ENCODE measurements at regions not wholly inside any gene's neighbourhood (a gene's known extent, or its start where the extent isn't known, plus 50 kb on each side); places are given as distances from the start of the nearest gene placed in this dataset.

GRCh38 chr17:72305472-72305871, 184.7 kb downstream of the SOX9 start:
- Mint-ChIP-seq H3K36me3 (ENCODE audit: low read depth) (no peaks in the 10 kb centered on the region), H3K27me3 (ENCODE audit: low read depth) (no peaks in the 10 kb centered on the region), H3K4me1 (ENCODE audit: low read depth) (no peaks in the 10 kb centered on the region), H3K4me3 (no peak overlapping the region), H3K9me3 (no peaks in the 10 kb centered on the region), H3K27ac (no peak overlapping the region)
- DNase-seq (ENCODE audit: low spot score): no peak

DNA sequence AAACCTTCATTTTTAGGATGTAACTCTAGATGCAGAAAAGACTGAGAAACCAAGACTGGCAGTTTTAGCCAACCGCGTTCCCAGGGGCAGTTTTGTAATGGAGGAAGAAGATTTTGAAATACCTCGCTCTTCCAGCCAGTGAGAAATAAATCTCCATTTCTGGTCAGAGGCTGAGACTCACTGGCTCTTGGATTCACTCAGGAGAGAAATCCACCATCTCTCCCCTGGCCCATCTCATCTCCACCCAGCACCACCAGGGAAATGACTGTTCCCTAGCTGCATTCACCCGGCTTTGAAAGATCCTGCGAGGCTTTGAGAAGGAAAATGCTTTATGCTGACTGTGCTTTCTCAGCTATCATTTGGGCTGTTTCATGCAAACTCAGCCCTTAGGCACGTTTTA, 185.2 kb downstream of the SOX9 start:
- Mint-ChIP-seq H3K27me3 (ENCODE audit: low read depth) (no peaks in the 10 kb centered on the region), H3K4me3 (no peak overlapping the region), H3K36me3 (ENCODE audit: low read depth) (no peaks in the 10 kb centered on the region), H3K27ac (no peak overlapping the region), H3K4me1 (ENCODE audit: low read depth) (no peaks in the 10 kb centered on the region), H3K9me3 (no peaks in the 10 kb centered on the region)
- DNase-seq (ENCODE audit: low spot score): no peak

- H3K4me1 Mint-ChIP-seq (ENCODE audit: low read depth): no peaks in the 10 kb centered on the region
- no peak overlapping the region for H3K27ac Mint-ChIP-seq
- no peaks in the 10 kb centered on the region for H3K9me3 Mint-ChIP-seq
- no peaks in the 10 kb centered on the region for H3K36me3 Mint-ChIP-seq (ENCODE audit: low read depth)
- no peak for DNase-seq (ENCODE audit: low spot score)
- H3K27me3 Mint-ChIP-seq (ENCODE audit: low read depth): no peaks in the 10 kb centered on the region
- H3K4me3 Mint-ChIP-seq: no peak overlapping the region
These were observed 187.0 kb downstream of the SOX9 start for GRCh38 chr17:72307836-72308235.

DNA sequence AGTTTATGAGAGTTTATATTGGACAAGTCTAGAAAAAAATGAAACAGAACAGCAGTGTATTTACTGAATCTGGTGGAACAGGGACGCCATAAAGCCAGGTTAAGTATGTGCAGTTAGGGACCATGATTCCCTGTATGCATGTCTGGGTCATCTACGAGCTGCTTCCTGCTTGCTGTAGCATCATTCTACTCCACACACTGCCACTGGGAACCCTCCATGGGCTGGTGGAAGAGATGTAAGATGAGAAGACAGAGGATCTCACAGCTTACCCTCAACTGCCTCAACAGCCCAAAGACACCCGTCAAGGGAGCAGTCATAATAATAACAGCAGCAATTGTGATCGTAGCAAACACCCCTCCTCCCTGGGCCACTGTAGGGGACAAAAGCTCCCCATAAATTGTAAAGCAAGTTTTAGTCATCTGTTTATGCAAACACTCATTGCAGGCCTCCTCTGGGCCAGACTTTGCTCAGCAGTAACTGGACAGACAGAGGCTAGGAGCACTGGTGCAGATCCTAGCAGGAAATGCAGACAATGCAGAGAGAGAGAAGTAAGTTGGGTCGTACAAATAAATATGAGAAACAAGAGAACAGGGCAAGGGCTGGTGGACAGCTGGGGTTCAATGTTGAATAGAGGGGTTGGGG, 188.0 kb downstream of the SOX9 start:
- H3K4me3 Mint-ChIP-seq: no peak overlapping the region
- H3K9me3 Mint-ChIP-seq: no peaks in the 10 kb centered on the region
- no peak overlapping the region for H3K27ac Mint-ChIP-seq

DNA sequence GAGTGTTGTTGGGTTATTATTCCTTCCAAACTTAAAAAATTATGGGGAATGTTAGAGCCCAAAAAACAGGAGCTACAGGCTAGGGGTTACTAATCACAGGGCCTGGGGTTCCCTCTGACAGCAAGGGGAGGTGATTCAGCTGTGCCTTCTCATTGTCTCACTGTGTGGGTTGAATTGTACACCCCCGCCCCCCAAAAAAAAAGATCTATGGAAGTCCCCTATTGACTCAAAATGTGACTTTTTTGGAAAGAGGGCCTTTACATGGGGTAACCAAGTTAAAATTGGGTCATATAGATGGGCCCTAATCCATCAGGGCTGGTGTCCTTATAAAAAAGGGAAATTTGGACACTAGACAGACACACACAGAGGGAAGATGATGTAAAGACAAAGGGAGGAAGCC, 190.2 kb downstream of the SOX9 start:
- no peaks in the 10 kb centered on the region for H3K4me1 Mint-ChIP-seq (ENCODE audit: low read depth)
- no peaks in the 10 kb centered on the region for H3K9me3 Mint-ChIP-seq
- H3K27me3 Mint-ChIP-seq (ENCODE audit: low read depth): no peaks in the 10 kb centered on the region
- no peak for DNase-seq (ENCODE audit: low spot score)
- H3K27ac Mint-ChIP-seq: no peak overlapping the region
- H3K36me3 Mint-ChIP-seq (ENCODE audit: low read depth): no peaks in the 10 kb centered on the region
- H3K4me3 Mint-ChIP-seq: no peak overlapping the region

More for the DNA sequence above, 188.0 kb downstream of the SOX9 start:
- Mint-ChIP-seq H3K27me3 (ENCODE audit: low read depth) (no peaks in the 10 kb centered on the region), H3K4me1 (ENCODE audit: low read depth) (no peaks in the 10 kb centered on the region), H3K36me3 (ENCODE audit: low read depth) (no peaks in the 10 kb centered on the region)
- no peak for DNase-seq (ENCODE audit: low spot score)

DNA sequence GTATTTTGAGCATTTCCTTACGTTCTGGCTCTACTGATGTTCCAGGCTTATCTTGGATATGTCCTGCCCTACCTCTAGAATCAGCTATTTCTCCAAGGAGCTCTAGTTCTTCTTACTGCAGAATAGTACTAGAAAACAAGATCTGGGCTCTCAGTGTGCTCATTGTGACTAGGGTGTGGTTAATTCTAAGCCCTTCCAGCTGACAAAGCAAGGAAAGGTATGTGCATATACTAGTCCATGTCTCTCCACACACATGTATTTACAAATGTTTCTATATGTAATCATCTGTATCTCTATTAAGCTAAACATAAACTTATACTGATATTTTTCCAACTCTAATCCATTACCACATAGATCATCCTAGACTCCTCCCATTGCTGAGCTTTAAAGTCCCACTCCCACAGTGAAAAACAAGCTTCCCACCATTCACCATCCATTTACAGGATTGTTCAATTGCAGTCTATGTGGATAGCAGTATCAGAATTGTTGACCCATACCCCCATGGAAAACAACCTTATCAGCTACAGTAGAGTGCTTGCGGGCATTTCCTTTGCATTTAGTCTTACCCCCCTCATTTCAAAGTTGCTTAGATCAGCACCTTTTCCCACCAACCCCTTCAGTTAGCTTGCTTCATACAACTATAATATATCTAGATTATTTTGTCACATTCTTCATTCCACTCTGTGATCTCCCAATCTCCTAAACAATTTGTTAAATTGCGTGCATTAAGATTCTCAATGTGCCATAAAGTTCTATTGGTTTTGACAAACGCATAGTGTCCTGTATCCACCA, 194.5 kb downstream of the SOX9 start:
- Mint-ChIP-seq H3K27ac (no peak overlapping the region), H3K4me3 (no peak overlapping the region), H3K27me3 (ENCODE audit: low read depth) (no peaks in the 10 kb centered on the region), H3K9me3 (no peaks in the 10 kb centered on the region), H3K36me3 (ENCODE audit: low read depth) (no peaks in the 10 kb centered on the region), H3K4me1 (ENCODE audit: low read depth) (no peaks in the 10 kb centered on the region)
- no peak for DNase-seq (ENCODE audit: low spot score)

- no peak for DNase-seq (ENCODE audit: low spot score)
- H3K27me3 Mint-ChIP-seq (ENCODE audit: low read depth): no peaks in the 10 kb centered on the region
- H3K27ac Mint-ChIP-seq: no peak overlapping the region
- no peaks in the 10 kb centered on the region for H3K9me3 Mint-ChIP-seq
- H3K4me1 Mint-ChIP-seq (ENCODE audit: low read depth): no peaks in the 10 kb centered on the region
- H3K36me3 Mint-ChIP-seq (ENCODE audit: low read depth): no peaks in the 10 kb centered on the region
- no peak overlapping the region for H3K4me3 Mint-ChIP-seq
These were observed 197.3 kb downstream of the SOX9 start for GRCh38 chr17:72318131-72318530.

- Mint-ChIP-seq H3K27ac (no peak overlapping the region), H3K4me1 (ENCODE audit: low read depth) (no peaks in the 10 kb centered on the region), H3K27me3 (ENCODE audit: low read depth) (no peaks in the 10 kb centered on the region), H3K9me3 (no peaks in the 10 kb centered on the region), H3K4me3 (no peak overlapping the region), H3K36me3 (ENCODE audit: low read depth) (no peaks in the 10 kb centered on the region)
- DNase-seq (ENCODE audit: low spot score): no peak
These were observed 201.1 kb downstream of the SOX9 start for GRCh38 chr17:72321896-72322295.

GRCh38 chr17:72332367-72332766, 211.5 kb downstream of the SOX9 start:
- Mint-ChIP-seq H3K9me3 (no peaks in the 10 kb centered on the region), H3K27me3 (ENCODE audit: low read depth) (no peaks in the 10 kb centered on the region), H3K4me3 (no peak overlapping the region), H3K4me1 (ENCODE audit: low read depth) (no peaks in the 10 kb centered on the region), H3K36me3 (ENCODE audit: low read depth) (no peaks in the 10 kb centered on the region), H3K27ac (no peak overlapping the region)
- no peak for DNase-seq (ENCODE audit: low spot score)

DNA sequence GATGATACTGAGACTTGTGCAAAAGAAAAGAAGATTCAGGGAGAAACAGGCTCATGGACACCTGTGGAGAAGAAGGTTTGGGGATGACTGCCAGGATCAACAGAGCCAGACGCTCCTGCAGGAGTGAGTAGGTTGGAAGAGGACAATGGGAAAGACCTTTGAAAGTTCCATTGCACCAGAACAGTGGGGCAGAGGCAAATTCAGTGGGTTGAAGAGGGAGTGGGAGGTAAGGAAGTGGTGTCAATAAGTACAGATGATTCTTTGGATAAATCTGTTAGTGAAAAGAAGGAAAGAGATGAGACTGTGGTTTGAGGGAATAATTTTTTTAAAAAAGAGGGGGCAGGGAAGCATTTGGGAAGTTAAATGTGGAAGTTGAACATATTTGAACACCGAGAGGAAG, 212.8 kb downstream of the SOX9 start:
- no peaks in the 10 kb centered on the region for H3K36me3 Mint-ChIP-seq (ENCODE audit: low read depth)
- no peaks in the 10 kb centered on the region for H3K9me3 Mint-ChIP-seq
- H3K27me3 Mint-ChIP-seq (ENCODE audit: low read depth): no peaks in the 10 kb centered on the region
- H3K4me1 Mint-ChIP-seq (ENCODE audit: low read depth): no peaks in the 10 kb centered on the region
- no peak for DNase-seq (ENCODE audit: low spot score)
- no peak overlapping the region for H3K4me3 Mint-ChIP-seq
- no peak overlapping the region for H3K27ac Mint-ChIP-seq

- no peak for DNase-seq (ENCODE audit: low spot score)
- Mint-ChIP-seq H3K4me3 (no peak overlapping the region), H3K9me3 (no peaks in the 10 kb centered on the region), H3K36me3 (ENCODE audit: low read depth) (no peaks in the 10 kb centered on the region), H3K4me1 (ENCODE audit: low read depth) (no peaks in the 10 kb centered on the region), H3K27ac (no peak overlapping the region), H3K27me3 (ENCODE audit: low read depth) (no peaks in the 10 kb centered on the region)
These were observed 213.4 kb downstream of the SOX9 start for GRCh38 chr17:72334205-72334604.

GRCh38 chr17:72336026-72336803, 215.4 kb downstream of the SOX9 start:
- DNase-seq (ENCODE audit: low spot score): no peak

DNA sequence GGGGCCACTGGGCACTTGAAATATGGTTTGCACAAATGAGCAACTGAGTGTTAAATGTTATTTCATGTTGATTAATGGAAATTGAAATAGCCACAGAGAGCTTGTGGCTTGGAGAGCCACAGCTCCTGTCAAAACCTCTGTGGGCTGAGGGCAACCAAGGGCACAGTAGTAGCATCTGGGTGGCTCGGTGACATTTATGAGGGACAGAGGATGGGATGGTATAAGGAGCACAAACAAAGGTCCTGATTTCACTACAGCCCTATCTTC, 215.9 kb downstream of the SOX9 start:
- Mint-ChIP-seq H3K27me3 (ENCODE audit: low read depth) (no peaks in the 10 kb centered on the region), H3K9me3 (no peaks in the 10 kb centered on the region), H3K27ac (no peak overlapping the region), H3K36me3 (ENCODE audit: low read depth) (no peaks in the 10 kb centered on the region), H3K4me1 (ENCODE audit: low read depth) (no peaks in the 10 kb centered on the region), H3K4me3 (no peak overlapping the region)
- no peak for DNase-seq (ENCODE audit: low spot score)

More at GRCh38 chr17:72336026-72336803, 215.4 kb downstream of the SOX9 start:
- no peaks in the 10 kb centered on the region for H3K36me3 Mint-ChIP-seq (ENCODE audit: low read depth)
- H3K4me3 Mint-ChIP-seq: no peak overlapping the region
- H3K27me3 Mint-ChIP-seq (ENCODE audit: low read depth): no peaks in the 10 kb centered on the region
- H3K27ac Mint-ChIP-seq: no peak overlapping the region
- no peaks in the 10 kb centered on the region for H3K9me3 Mint-ChIP-seq
- H3K4me1 Mint-ChIP-seq (ENCODE audit: low read depth): no peaks in the 10 kb centered on the region

DNA sequence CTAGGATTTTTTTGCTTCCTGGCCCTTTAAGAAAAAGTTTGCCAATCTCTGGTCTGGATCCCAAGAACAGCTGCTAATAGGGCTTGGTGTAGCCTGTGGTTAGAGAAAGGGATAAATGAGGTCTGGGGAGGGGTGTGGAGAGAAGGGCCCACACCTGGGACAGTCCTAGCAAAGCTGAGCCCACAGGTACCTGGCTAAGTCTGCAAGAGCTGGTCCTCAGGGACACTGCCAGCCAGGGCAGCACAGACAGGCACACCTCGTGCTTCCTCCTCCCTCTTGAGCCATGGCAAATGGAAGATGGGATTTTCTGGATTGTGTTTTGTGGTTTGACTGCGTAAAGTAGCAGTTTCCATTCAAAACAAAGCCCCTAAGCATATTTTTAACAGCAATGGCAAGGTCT, 217.5 kb downstream of the SOX9 start:
- H3K4me1 Mint-ChIP-seq (ENCODE audit: low read depth): no peaks in the 10 kb centered on the region
- no peaks in the 10 kb centered on the region for H3K9me3 Mint-ChIP-seq
- no peaks in the 10 kb centered on the region for H3K27me3 Mint-ChIP-seq (ENCODE audit: low read depth)
- H3K27ac Mint-ChIP-seq: no peak overlapping the region
- no peak for DNase-seq (ENCODE audit: low spot score)
- no peak overlapping the region for H3K4me3 Mint-ChIP-seq
- H3K36me3 Mint-ChIP-seq (ENCODE audit: low read depth): no peaks in the 10 kb centered on the region

Measured in T-helper 2 cell treated with Interferon-gamma antibody and Interleukin-4, amounts not matched to agents 5 μg/mL and 100 μg/mL, for 36 hours (primary cell).